KMS-11 (cell line): ENCODE measurements at regions not wholly inside any gene's neighbourhood (a gene's known extent, or its start where the extent isn't known, plus 50 kb on each side); places are given as distances from the start of the nearest gene placed in this dataset.

ENCODE experiments used
- H2AFZ ChIP-seq: fragments of 200-600 bp; sonication (generic); 2 replicates; pipeline ENCODE4 v1.6.1; 2016; ENCODE audit warnings: antibody characterized with exemption, mixed run types, low read depth
- H3K27ac ChIP-seq: fragments of 200-600 bp; sonication (generic); 2 replicates; pipeline ENCODE4 v1.6.1; 2016; ENCODE audit warnings: mild to moderate bottlenecking, mixed run types
- H3K27me3 ChIP-seq: fragments of 200-600 bp; sonication (generic); 2 replicates; pipeline ENCODE4 v1.6.1; 2017; ENCODE audit warnings: mild to moderate bottlenecking, low read depth, mixed run types, moderate library complexity; ENCODE audit not compliant: insufficient read depth
- H3K36me3 ChIP-seq: fragments of 200-600 bp; sonication (generic); 2 replicates; pipeline ENCODE4 v1.6.1; 2017; ENCODE audit warnings: mild to moderate bottlenecking, mixed run types; ENCODE audit not compliant: insufficient read depth
- H3K4me1 ChIP-seq: fragments of 200-600 bp; sonication (generic); 2 replicates; pipeline ENCODE4 v1.6.1; 2016; ENCODE audit warnings: mild to moderate bottlenecking, low read depth, mixed run types; ENCODE audit not compliant: poor library complexity, severe bottlenecking
- H3K4me2 ChIP-seq: fragments of 200-600 bp; sonication (generic); 2 replicates; pipeline ENCODE4 v1.7.0; 2016; ENCODE audit warnings: mild to moderate bottlenecking, mixed run types
- H3K4me3 ChIP-seq: fragments of 200-600 bp; sonication (generic); IDR thresholded peaks from 2 replicates; pipeline ENCODE4 v1.6.1; 2017; ENCODE audit warnings: low read depth, low read length, mixed read lengths; ENCODE audit not compliant: insufficient read depth
- H3K79me2 ChIP-seq: fragments of 200-600 bp; sonication (generic); 2 replicates; pipeline ENCODE4 v1.6.1; 2016; ENCODE audit warnings: low read depth, mixed run types; ENCODE audit not compliant: insufficient read depth
- H3K9ac ChIP-seq: fragments of 200-600 bp; sonication (generic); 2 replicates; pipeline ENCODE4 v1.6.1; 2016; ENCODE audit warnings: mild to moderate bottlenecking, mixed run types
- H4K20me1 ChIP-seq: fragments of 200-600 bp; sonication (generic); 2 replicates; pipeline ENCODE4 v1.6.1; 2016; ENCODE audit warnings: mild to moderate bottlenecking, mixed run types; ENCODE audit not compliant: insufficient read depth
- TF ChIP-seq, protein P1 (sequence below): fragments of 200-600 bp; sonication (generic); conservative IDR thresholded peaks from 2 replicates; pipeline ENCODE4 v1.6.1; 2017; ENCODE audit warnings: low read depth, mild to moderate bottlenecking, antibody characterized with exemption, low read length, moderate library complexity, mixed read lengths

DNA sequence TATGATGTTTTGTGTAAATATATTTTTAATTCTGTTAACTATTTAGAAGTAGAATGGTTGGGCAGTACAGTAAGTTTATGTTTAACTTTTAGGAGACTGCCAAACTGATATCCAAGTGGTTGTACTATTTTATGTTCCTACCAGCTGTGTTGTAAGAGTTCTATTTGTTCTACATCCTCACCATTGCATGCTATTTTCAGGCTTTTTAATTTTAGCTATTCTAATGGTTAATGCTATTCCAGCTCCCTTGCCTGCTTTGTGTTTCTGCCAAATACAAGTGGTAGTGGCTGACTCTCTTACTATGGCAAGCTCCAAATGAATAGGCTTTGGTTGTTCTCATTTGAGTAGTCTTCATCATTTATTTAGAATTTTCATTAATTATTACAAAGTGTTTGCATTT, 476.4 kb downstream of the KIF4B start:
- no peaks in the 10 kb centered on the region for H3K79me2 ChIP-seq

DNA sequence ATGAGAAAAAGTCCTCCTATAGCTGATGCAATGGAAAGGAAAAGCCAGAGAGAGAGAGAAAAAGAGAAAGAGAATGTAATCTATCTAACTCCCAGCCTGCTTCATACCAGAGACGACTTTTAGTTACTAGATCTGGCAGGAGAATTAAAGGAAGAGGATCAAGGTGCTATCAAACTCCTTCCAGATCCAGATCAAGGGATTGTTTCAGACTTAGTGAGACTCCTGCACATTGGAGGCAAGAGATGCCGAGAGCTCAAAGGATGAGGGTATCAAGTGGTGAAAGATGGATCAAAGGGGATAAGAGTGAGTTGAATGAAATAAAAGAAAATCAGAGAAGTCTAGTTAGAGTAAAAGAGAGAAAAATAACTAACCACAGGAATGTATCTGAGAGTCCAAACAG, 478.6 kb downstream of the KIF4B start:
- H4K20me1 ChIP-seq, result no peaks in the 10 kb centered on the region
- H3K4me3 ChIP-seq, result no peak overlapping the region
- H3K4me1 ChIP-seq, result no peaks in the 10 kb centered on the region
- H2AFZ ChIP-seq, result no peak overlapping the region
- H3K36me3 ChIP-seq, result no peaks in the 10 kb centered on the region
- no peaks in the 10 kb centered on the region for H3K27me3 ChIP-seq
- H3K27ac ChIP-seq, result no peak overlapping the region
- TF ChIP-seq, protein P1, sequence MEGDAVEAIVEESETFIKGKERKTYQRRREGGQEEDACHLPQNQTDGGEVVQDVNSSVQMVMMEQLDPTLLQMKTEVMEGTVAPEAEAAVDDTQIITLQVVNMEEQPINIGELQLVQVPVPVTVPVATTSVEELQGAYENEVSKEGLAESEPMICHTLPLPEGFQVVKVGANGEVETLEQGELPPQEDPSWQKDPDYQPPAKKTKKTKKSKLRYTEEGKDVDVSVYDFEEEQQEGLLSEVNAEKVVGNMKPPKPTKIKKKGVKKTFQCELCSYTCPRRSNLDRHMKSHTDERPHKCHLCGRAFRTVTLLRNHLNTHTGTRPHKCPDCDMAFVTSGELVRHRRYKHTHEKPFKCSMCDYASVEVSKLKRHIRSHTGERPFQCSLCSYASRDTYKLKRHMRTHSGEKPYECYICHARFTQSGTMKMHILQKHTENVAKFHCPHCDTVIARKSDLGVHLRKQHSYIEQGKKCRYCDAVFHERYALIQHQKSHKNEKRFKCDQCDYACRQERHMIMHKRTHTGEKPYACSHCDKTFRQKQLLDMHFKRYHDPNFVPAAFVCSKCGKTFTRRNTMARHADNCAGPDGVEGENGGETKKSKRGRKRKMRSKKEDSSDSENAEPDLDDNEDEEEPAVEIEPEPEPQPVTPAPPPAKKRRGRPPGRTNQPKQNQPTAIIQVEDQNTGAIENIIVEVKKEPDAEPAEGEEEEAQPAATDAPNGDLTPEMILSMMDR, result no peak
- no peaks in the 10 kb centered on the region for H3K79me2 ChIP-seq
- H3K9ac ChIP-seq, result no peak overlapping the region
- H3K4me2 ChIP-seq, result no peak overlapping the region

More for the DNA sequence above, 476.4 kb downstream of the KIF4B start:
- Histone ChIP-seq H3K9ac (no peak overlapping the region), H3K36me3 (no peaks in the 10 kb centered on the region), H3K4me1 (no peaks in the 10 kb centered on the region), H3K4me3 (no peak overlapping the region), H2AFZ (no peak overlapping the region), H4K20me1 (no peaks in the 10 kb centered on the region), H3K4me2 (no peak overlapping the region), H3K27ac (no peak overlapping the region), H3K27me3 (no peaks in the 10 kb centered on the region)
- TF ChIP-seq, protein P1, result no peak

- H3K4me3 ChIP-seq, result no peak overlapping the region
- no peak overlapping the region for H2AFZ ChIP-seq
- H4K20me1 ChIP-seq, result no peaks in the 10 kb centered on the region
- no peaks in the 10 kb centered on the region for H3K36me3 ChIP-seq
- H3K4me1 ChIP-seq, result no peaks in the 10 kb centered on the region
- H3K79me2 ChIP-seq, result no peaks in the 10 kb centered on the region
- H3K4me2 ChIP-seq, result no peak overlapping the region
- TF ChIP-seq, protein P1, result no peak
- no peak overlapping the region for H3K9ac ChIP-seq
- no peaks in the 10 kb centered on the region for H3K27me3 ChIP-seq
- no peak overlapping the region for H3K27ac ChIP-seq
Measured at GRCh38 chr5:155504606-155505005, 491.1 kb downstream of the KIF4B start.

DNA sequence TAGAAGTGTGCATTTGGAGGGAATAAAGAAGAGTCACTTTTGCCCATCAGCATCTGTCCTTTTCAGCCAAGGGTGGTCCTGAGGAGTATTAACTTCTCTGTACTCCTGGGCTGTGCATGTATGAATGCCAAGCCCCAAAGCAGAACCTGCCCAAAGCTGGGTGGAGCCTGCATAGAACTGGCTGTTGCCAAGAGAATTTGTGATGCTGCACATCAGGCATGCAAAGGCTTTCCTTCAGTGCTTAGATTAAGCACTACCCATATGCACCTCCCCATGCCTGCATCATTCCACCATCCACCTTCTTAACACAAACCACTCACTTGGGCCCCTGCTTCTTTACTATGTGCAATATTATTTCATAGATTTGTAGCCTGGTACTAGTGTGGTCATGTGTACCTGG, 493.8 kb downstream of the KIF4B start:
- Histone ChIP-seq H3K4me2 (no peak overlapping the region), H2AFZ (no peak overlapping the region), H3K27ac (no peak overlapping the region), H3K9ac (no peak overlapping the region), H3K4me3 (no peak overlapping the region), H4K20me1 (no peaks in the 10 kb centered on the region), H3K36me3 (no peaks in the 10 kb centered on the region), H3K4me1 (no peaks in the 10 kb centered on the region), H3K27me3 (no peaks in the 10 kb centered on the region), H3K79me2 (no peaks in the 10 kb centered on the region)
- TF ChIP-seq, protein P1, result no peak
